Activated T-cell treated with anti-CD3 and anti-CD28 coated beads, Interleukin-2, amount 50 U/mL, for 72 hours (primary cell): ENCODE measurements at regions not wholly inside any gene's neighbourhood (a gene's known extent, or its start where the extent isn't known, plus 50 kb on each side); places are given as distances from the start of the nearest gene placed in this dataset.
"Not testable (repeated sequence)": the region's sequence is repeated elsewhere in the genome, so short reads cannot be mapped to it uniquely, and the experiment has no call there.

Experiments
- ATAC-seq, 2 donors: fragments of 150-1000 bp; cut with Tn5 transposase; replicated peaks in 1 of 2; 2 replicates each; pipeline ENCODE4 v1.10.0; 2021; ENCODE audit warnings: moderate library complexity in 2 of 2, mild to moderate bottlenecking in 1 of 2
- DNase-seq, 2 donors: peaks; one replicate each; pipeline ENCODE4 v3.0.0; 2021 to 2022; ENCODE audit warnings: mixed read lengths in 1 of 2
- H3K27ac Mint-ChIP-seq: one replicate; pipeline ENCODE4 v1.8.0; 2022; ENCODE audit warnings: mild to moderate bottlenecking, moderate library complexity, mixed read lengths
- H3K27me3 Mint-ChIP-seq: one replicate; pipeline ENCODE4 v1.8.0; 2022; ENCODE audit warnings: low read depth, mixed read lengths
- H3K36me3 Mint-ChIP-seq, 2 donors: one replicate each; pipeline ENCODE4 v1.8.0; 2022; ENCODE audit warnings: mixed read lengths in 2 of 2, mild to moderate bottlenecking in 1 of 2; ENCODE audit not compliant: insufficient read depth in 2 of 2
- H3K4me1 Mint-ChIP-seq: one replicate; pipeline ENCODE4 v1.8.0; 2022; ENCODE audit warnings: low read depth, mixed read lengths
- H3K4me3 Mint-ChIP-seq, 2 donors: one replicate each; pipeline ENCODE4 v1.8.0; 2022; ENCODE audit warnings: mild to moderate bottlenecking in 2 of 2, mixed read lengths in 2 of 2, moderate library complexity in 2 of 2
- H3K9me3 Mint-ChIP-seq, 2 donors: one replicate each; pipeline ENCODE4 v1.8.0; 2022; ENCODE audit warnings: mixed read lengths in 2 of 2

DNA sequence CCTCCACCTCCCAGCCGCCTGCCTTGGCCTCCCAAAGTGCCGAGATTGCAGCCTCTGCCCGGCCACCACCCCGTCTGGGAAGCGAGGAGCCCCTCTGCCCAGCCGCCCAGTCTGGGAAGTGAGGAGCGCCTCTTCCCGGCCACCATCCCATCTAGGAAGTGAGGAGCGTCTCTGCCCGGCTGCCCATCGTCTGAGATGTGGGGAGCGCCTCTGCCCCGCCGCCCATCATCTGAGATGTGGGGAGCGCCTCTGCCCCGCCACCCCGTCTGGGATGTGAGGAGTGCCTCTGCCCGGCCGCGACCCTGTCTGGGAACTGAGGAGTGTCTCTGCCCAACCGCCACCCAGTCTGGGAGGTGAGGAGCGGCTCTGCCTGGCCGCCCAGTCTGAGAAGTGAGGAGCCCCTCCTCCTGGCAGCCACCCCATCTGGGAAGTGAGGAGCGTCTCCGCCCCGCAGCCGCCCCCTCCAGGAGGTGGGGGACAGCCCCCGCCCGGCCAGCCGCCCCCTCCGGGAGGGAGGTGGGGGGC, 296.3 kb downstream of the HNRNPD start:
- not testable (repeated sequence) for H3K4me1 Mint-ChIP-seq, H3K9me3 Mint-ChIP-seq, H3K36me3 Mint-ChIP-seq, DNase-seq, ATAC-seq, H3K27me3 Mint-ChIP-seq, H3K27ac Mint-ChIP-seq, H3K4me3 Mint-ChIP-seq

DNA sequence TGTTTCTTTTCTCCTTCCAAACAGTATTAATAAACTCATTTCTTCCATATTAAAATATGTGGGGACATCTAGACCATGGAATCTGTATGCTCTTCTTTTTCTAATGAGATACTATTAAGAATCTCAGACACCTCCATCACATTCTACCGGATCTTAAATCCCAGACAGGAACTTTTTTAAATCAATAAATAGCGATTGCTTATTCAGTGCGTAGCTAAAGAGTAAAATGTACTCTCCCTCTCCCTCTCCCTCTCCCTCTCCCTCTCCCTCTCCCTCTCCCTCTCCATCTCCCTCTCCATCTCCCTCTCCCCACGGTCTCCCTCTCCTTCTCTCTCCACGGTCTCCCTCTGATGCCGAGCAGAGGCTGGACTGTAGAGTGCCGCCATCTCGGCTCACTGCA, 297.0 kb downstream of the HNRNPD start:
- no peak overlapping the region for H3K27ac Mint-ChIP-seq
- no peak for DNase-seq
- no peak for ATAC-seq
- no peaks in the 10 kb centered on the region for H3K36me3 Mint-ChIP-seq
- H3K27me3 Mint-ChIP-seq = no peaks in the 10 kb centered on the region
- H3K4me3 Mint-ChIP-seq = no peak overlapping the region
- H3K9me3 Mint-ChIP-seq = no peaks in the 10 kb centered on the region
- H3K4me1 Mint-ChIP-seq = no peaks in the 10 kb centered on the region

DNA sequence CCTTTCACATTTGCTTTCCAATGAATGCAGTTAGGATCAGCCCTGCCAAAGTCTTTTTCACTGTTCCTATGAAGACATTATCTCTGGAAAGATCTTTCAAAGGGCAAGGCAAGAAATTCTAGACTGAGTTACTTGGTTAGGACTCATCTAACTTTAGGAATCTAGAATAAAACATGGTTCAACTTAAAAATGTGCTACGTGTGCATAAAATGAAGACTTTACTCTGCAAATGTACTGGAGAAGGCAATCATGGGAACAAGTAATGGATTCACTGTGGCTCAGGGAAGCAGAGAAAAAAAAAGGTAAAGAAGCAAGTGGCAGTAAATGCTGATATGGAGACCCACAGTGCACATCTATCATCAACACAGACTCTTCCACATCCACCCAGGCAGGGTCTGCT, 297.4 kb downstream of the HNRNPD start:
- no peaks in the 10 kb centered on the region for H3K4me1 Mint-ChIP-seq
- no peaks in the 10 kb centered on the region for H3K36me3 Mint-ChIP-seq
- no peak overlapping the region for H3K27ac Mint-ChIP-seq
- no peak overlapping the region for H3K4me3 Mint-ChIP-seq
- DNase-seq (no peak), ATAC-seq (no peak)
- H3K27me3 Mint-ChIP-seq = no peaks in the 10 kb centered on the region
- H3K9me3 Mint-ChIP-seq = no peaks in the 10 kb centered on the region

DNA sequence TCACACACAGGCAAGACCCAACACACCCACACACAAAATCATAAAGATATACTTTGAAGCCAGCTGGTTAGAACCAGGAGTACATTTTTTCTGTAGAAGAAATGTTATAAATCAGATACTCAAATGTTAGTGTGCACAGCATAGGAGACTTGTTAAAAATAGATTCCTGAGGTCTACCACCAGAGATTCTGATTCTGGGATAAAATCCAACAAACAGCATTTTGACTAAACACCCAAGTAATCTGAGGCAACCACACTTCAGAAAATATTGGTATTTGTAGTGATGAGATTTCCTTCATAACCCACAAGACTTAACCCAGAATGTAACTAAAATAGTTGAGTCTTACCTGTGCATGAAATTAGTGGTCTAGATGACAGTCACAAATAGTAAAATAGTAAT, 301.8 kb downstream of the HNRNPD start:
- no peaks in the 10 kb centered on the region for H3K36me3 Mint-ChIP-seq
- H3K9me3 Mint-ChIP-seq = no peaks in the 10 kb centered on the region
- no peak overlapping the region for H3K27ac Mint-ChIP-seq
- H3K4me3 Mint-ChIP-seq = no peak overlapping the region
- DNase-seq (no peak), ATAC-seq (no peak)
- H3K4me1 Mint-ChIP-seq = no peaks in the 10 kb centered on the region
- peaks cover 13% of the 10 kb centered on the region for H3K27me3 Mint-ChIP-seq

DNA sequence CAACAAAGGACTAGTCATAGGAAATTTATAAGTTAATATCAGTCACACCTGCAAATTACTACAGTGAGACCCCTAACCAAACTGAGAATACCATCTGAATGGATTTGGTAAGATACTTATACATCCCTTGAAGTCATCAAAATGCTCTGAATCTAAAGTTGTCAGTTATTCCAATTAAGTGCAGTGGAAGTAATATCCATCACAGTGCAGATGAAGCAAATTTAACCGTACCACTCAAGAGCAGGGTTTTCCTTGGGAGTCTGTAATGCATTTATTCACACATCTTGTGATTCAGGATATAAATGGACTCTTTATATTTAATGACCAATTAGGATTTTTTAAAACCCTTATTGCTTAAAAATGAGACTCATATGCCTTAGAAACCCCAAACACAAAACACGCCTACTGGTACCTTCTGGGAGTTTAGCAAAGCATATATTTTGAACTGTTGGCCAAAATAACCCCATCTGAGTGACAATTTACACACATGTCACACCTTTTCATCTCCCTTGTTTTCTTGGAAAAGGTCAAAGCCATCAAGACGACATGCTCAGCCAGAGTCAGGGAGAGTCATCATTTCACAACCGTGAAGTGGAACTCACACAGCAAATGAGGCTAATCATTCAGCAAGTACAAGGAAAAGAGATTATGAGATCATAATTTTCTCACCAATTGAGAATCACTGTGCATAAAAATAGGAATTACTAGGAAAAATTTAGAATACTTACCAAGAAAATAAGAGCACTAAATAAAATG, 303.7 kb downstream of the HNRNPD start:
- H3K4me1 Mint-ChIP-seq = no peaks in the 10 kb centered on the region
- ATAC-seq (no peak), DNase-seq (no peak)
- H3K27ac Mint-ChIP-seq = no peak overlapping the region
- no peaks in the 10 kb centered on the region for H3K9me3 Mint-ChIP-seq
- no peaks in the 10 kb centered on the region for H3K36me3 Mint-ChIP-seq
- H3K27me3 Mint-ChIP-seq = peaks cover 20% of the 10 kb centered on the region
- H3K4me3 Mint-ChIP-seq = no peak overlapping the region

DNA sequence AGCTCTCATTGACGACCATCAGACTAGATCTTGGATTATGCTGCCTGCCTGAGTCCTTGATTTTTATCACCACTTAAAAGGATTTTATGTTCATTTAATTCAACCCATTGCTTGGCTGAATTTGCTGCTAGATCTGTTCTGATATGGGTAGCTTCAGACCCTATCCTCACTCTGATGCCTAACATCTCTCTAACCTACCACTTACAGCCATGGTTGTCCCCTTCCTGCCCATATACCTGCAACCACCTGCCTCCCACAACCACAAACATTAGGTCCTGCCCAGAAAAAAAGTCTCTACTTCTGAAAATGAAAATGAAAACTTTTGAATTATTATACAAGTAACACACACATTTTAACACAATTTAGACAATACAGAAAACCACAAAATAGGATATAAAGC, 310.8 kb downstream of the HNRNPD start:
- Mint-ChIP-seq H3K4me1 (no peaks in the 10 kb centered on the region), H3K27me3 (peaks cover 35% of the 10 kb centered on the region), H3K36me3 (no peaks in the 10 kb centered on the region), H3K9me3 (no peaks in the 10 kb centered on the region), H3K27ac (no peak overlapping the region), H3K4me3 (no peak overlapping the region)
- ATAC-seq = no peak
- DNase-seq = no peak

DNA sequence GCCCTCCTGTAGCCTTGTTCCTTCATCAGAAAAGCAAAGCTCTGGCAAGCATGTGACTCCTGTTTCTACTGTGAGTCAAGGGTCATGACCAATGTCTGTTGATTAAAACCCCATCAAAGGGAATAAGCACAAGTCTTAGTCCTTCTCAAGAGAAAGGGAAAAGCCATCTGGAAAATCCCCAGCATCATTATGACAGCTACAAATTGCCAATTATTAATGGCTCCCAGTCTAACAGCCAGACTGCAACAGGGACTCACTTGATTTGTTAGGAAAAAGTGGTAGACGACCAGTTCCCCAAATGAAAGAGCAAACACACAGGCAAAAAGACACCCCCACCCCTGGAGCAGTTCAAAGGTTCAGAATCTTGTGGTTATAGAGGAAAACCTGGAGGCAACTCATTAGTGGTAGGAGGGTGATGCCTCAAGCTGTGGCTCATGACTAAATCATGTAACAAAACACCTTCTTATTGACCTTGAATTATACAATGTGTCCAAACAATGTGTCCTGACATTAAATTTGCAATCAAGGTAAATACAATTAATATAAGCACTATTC, 315.7 kb downstream of the HNRNPD start:
- Mint-ChIP-seq H3K36me3 (no peaks in the 10 kb centered on the region), H3K27me3 (peaks cover 36% of the 10 kb centered on the region), H3K27ac (no peak overlapping the region), H3K4me3 (no peak overlapping the region), H3K4me1 (no peaks in the 10 kb centered on the region), H3K9me3 (peaks cover 4 to 6% of the 10 kb centered on the region in 2 donors)
- DNase-seq (no peak), ATAC-seq (no peak)

DNA sequence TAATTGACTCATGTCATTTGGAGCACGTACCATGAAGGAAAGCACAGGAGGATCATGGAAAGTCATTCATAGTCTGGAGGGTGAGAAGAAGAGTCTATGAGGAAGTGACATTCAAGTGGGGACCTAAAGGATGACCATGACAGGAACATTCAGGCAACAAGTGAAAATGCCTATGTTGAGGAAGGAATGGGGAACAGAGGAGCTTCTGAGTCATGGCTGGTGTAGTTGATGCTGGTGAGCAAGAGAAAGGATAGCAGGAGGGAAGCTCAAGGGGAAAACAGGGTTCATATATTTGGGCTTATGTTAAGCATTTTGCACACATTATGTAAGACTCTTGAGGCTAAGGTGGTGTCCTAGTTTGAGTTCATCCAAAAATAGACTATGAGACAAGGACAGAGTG, 318.6 kb downstream of the HNRNPD start:
- no peak for DNase-seq
- ATAC-seq = no peak
- H3K4me3 Mint-ChIP-seq = no peak overlapping the region
- H3K4me1 Mint-ChIP-seq = no peaks in the 10 kb centered on the region
- H3K27ac Mint-ChIP-seq = no peak overlapping the region
- H3K9me3 Mint-ChIP-seq = peaks cover 4 to 6% of the 10 kb centered on the region in 2 donors
- H3K27me3 Mint-ChIP-seq = peaks cover 60% of the 10 kb centered on the region
- H3K36me3 Mint-ChIP-seq = no peaks in the 10 kb centered on the region

DNA sequence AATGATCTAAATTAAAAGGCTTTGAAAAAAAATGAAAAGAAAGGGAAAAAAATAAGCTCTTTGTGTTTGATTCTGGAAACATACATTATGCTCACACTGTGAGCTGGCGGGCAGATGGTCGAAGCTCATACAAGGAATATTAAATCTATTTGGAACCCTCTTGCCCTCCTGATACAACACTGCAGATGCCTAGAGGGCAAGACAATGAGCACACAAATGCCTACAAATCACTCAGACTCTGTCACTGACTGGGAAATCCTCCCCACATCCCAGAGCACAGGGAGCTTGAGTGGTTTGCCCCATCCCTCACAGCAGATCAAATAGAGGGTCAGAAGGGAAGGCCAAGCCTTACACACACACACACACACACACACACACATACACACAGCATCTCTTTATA, 320.4 kb downstream of the HNRNPD start:
- Mint-ChIP-seq H3K27ac (no peak overlapping the region), H3K4me1 (no peaks in the 10 kb centered on the region), H3K9me3 (peaks cover 4 to 6% of the 10 kb centered on the region in 2 donors), H3K27me3 (peaks cover 53% of the 10 kb centered on the region), H3K36me3 (no peaks in the 10 kb centered on the region), H3K4me3 (no peak overlapping the region)
- ATAC-seq (no peak), DNase-seq (no peak)

DNA sequence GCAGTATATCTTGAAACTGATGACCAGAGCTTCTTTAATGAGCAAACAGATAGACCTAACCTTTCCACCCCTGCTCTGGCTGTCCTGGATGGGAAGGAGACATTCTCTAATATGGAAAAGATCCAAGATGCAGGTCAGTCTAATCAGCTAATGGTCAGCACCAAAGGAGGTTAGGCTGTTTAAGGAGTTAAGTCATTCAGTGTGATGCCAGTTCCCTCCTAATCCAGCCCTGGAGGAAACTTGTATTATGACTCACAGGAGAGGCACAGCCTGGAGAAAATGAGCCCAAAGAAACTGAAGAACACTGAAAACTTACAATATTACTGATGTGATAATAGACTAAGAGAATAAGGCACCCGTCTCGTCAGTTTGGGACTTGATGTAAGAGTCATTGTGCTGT, 323.0 kb downstream of the HNRNPD start:
- Mint-ChIP-seq H3K4me1 (no peaks in the 10 kb centered on the region), H3K9me3 (peaks cover 4 to 6% of the 10 kb centered on the region in 2 donors), H3K36me3 (no peaks in the 10 kb centered on the region), H3K4me3 (no peak overlapping the region), H3K27me3 (peaks cover 59% of the 10 kb centered on the region), H3K27ac (no peak overlapping the region)
- no peak for ATAC-seq
- no peak for DNase-seq

DNA sequence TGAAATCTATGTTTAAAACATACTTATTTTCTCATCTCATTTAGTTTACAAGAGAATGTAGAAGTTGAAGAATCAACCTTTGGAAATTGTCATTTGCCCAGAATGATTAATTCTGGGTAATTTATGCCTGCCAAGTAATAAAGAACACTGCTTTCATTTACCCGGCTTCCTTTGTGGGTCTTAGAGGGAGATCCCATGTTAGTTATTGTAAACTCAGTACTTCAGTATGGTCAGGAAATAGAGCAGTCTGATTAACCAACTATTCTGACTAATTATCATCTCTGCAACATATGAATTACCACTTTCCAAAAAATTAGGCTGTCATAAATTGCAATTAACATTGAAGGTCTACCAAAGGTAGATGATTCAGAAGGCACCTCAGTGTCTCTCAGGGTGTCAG, 324.5 kb downstream of the HNRNPD start:
- Mint-ChIP-seq H3K27ac (no peak overlapping the region), H3K27me3 (peaks cover 59% of the 10 kb centered on the region), H3K36me3 (no peaks in the 10 kb centered on the region), H3K9me3 (no peaks in the 10 kb centered on the region), H3K4me3 (no peak overlapping the region), H3K4me1 (no peaks in the 10 kb centered on the region)
- DNase-seq = no peak
- peak in 1 of 2 donors; percentile 57 for ATAC-seq

DNA sequence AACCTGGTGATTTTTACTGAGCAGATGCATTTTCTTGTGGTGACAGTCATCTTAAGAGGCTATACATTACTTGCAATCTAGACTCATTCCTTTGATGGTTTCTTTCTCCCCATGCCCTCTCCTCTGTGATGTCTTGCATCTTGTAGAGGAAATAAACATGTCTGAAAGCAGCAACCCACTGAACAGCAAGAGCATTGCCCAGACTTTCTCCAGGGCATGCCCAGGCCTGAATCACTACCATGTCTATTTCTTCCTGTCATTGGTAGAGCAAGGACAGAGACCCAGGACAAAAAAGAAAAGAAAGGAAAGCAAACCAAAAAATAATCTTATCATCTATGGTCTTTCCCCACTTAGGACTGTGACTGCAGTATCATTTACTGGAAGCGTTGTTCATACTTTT, 326.1 kb downstream of the HNRNPD start:
- H3K9me3 Mint-ChIP-seq = no peaks in the 10 kb centered on the region
- H3K27me3 Mint-ChIP-seq = peaks cover 66% of the 10 kb centered on the region
- no peak for DNase-seq
- no peaks in the 10 kb centered on the region for H3K36me3 Mint-ChIP-seq
- H3K4me1 Mint-ChIP-seq = peaks cover 7% of the 10 kb centered on the region
- H3K27ac Mint-ChIP-seq = no peak overlapping the region
- no peak for ATAC-seq
- H3K4me3 Mint-ChIP-seq = no peak overlapping the region

DNA sequence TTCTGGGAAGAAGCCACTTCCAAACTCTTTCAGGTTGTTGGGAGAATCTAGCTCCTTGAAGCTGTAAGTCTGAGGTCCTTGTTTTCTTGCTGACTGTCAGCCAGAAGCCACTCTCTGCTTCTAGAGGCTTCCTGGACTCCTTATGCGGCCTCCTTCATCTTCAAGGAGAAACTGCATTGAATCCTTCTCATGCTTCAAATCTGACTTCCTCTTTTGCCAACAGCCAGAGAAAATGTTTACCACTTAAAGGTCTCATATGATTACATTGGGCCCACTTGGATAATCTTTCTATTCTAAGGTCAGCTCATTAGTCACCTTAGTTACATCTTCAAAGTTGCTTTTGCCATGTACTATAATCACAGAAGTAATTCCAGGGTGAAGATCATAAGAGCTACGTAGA, 327.0 kb downstream of the HNRNPD start:
- Mint-ChIP-seq H3K36me3 (no peaks in the 10 kb centered on the region), H3K9me3 (no peaks in the 10 kb centered on the region), H3K4me1 (peaks cover 7% of the 10 kb centered on the region), H3K27me3 (peaks cover 66% of the 10 kb centered on the region), H3K4me3 (no peak overlapping the region), H3K27ac (no peak overlapping the region)
- ATAC-seq (no peak), DNase-seq (no peak)

DNA sequence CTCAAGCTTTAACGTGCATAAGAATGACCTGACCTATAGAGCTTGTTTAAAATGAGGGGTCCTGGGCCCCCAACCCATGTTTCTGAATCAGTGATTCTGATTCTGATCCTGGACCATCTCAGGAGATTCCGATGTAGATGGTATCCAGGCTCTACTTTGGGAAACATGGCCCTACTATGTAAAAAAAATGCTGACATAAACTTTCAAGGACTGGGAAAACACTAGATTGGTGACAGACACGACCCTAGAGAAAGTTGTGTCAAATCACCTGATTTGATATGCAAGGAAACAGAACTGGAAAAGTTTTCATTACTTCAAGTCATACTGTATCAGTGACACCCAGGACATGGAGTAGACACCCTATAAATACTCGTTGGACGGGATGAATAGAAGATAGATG, 328.5 kb downstream of the HNRNPD start:
- H3K27me3 Mint-ChIP-seq = peaks cover 63% of the 10 kb centered on the region
- H3K4me1 Mint-ChIP-seq = peaks cover 7% of the 10 kb centered on the region
- DNase-seq (no peak), ATAC-seq (no peak)
- no peak overlapping the region for H3K27ac Mint-ChIP-seq
- H3K9me3 Mint-ChIP-seq = no peaks in the 10 kb centered on the region
- H3K36me3 Mint-ChIP-seq = no peaks in the 10 kb centered on the region
- peak overlapping the region; percentile 36 to 42 for H3K4me3 Mint-ChIP-seq
